Body of pancreas (tissue), 4 donors: ENCODE measurements at regions not wholly inside any gene's neighbourhood (a gene's known extent, or its start where the extent isn't known, plus 50 kb on each side); places are given as distances from the start of the nearest gene placed in this dataset.

Source experiments
- ATAC-seq: fragments of 150-250 bp; one replicate; pipeline ENCODE4 v1.9.1; 2016
- DNase-seq, 4 donors: peaks; one replicate each; pipeline ENCODE4 v3.0.0-alpha.2; 2019
- H3K27ac ChIP-seq, 4 donors: fragments of 200-600 bp; sonication (generic); 1 replicate in 3 of 4; 2 replicates in 1 of 4; pipeline versions ENCODE4 v1.5.1 to v1.6.1; 2016 to 2019; ENCODE audit warnings: mild to moderate bottlenecking in 1 of 4, mixed read lengths in 1 of 4, moderate library complexity in 1 of 4
- H3K27me3 ChIP-seq, 2 donors: fragments of 200-600 bp; sonication (generic); one replicate each; pipeline ENCODE4 v1.6.0; 2016; ENCODE audit warnings: mild to moderate bottlenecking in 1 of 2
- H3K36me3 ChIP-seq, 2 donors: fragments of 200-600 bp; sonication (generic); replicated peaks in 1 of 2; 2 replicates each; pipeline ENCODE4 v1.5.1; 2016; ENCODE audit warnings: low read depth in 2 of 2; ENCODE audit not compliant: insufficient read depth in 1 of 2
- H3K4me1 ChIP-seq: fragments of 200-600 bp; sonication (generic); one replicate; pipeline ENCODE4 v1.6.0; 2016
- H3K4me3 ChIP-seq, 2 donors: fragments of 200-600 bp; sonication (generic); 1 replicate in 1 of 2; 2 replicates in 1 of 2; pipeline ENCODE4 v1.5.1; 2016 to 2019
- H3K9me3 ChIP-seq, 3 donors: fragments of 200-600 bp; sonication (generic); 1 replicate in 2 of 3; 2 replicates in 1 of 3; pipeline ENCODE4 v1.5.1; 2016
- POLR2A ChIP-seq, 3 donors: fragments of 450-650 bp; IDR thresholded peaks; one replicate each; pipeline ENCODE4 v1.6.1; 2016; ENCODE audit warnings: antibody characterized with exemption in 3 of 3, mild to moderate bottlenecking in 2 of 3
- WGBS, 2 donors: methylation state at CpG; one replicate each; pipeline ENCODE4 v1.1.5; 2017; 5-methylcytosine and 5-hydroxymethylcytosine counted together
- intact Hi-C: fragments of 100-400 bp; cut with DNase I; formaldehyde crosslinking; loops from one replicate; pipeline ENCODE4 v1.15.1; 2023
- TF ChIP-seq, protein P1 (sequence below), 7 experiments: fragments of 450-650 bp in 4 of 7; fragments of 200-600 bp in 3 of 7; sonication (generic) in 3 of 7; IDR thresholded peaks; one replicate each; pipeline ENCODE4 v1.5.1; 2016 to 2019; ENCODE audit warnings: antibody characterized with exemption in 7 of 7

DNA sequence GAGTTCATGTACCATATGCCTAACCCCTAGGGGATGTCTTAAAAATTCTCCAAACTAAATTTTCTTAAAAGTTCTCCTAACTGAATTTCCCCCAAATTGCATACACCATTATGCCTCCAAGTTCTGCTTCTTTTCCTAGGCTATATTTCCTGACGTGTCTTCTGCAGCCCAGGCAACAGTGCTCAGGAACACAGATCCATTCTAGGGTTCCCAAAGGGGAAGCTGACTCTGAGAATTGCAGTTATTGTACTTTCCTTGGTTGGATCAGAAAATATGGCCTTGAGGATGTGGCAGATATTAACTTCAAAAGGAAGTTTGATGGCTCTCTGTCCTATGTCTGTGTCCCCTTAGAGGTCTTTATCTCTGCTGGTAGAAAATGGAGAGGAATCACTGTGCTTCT lies 124.3 kb downstream of the TMEM17 start:
- no peak overlapping the region for H3K4me3 ChIP-seq
- H3K9me3 ChIP-seq = no peaks in the 10 kb centered on the region
- H3K27ac ChIP-seq = no peak overlapping the region
- no peaks in the 10 kb centered on the region for H3K27me3 ChIP-seq
- no peaks in the 10 kb centered on the region for H3K36me3 ChIP-seq
- intact Hi-C loops = no loop called here
- no peak for ATAC-seq
- TF ChIP-seq, protein P1, sequence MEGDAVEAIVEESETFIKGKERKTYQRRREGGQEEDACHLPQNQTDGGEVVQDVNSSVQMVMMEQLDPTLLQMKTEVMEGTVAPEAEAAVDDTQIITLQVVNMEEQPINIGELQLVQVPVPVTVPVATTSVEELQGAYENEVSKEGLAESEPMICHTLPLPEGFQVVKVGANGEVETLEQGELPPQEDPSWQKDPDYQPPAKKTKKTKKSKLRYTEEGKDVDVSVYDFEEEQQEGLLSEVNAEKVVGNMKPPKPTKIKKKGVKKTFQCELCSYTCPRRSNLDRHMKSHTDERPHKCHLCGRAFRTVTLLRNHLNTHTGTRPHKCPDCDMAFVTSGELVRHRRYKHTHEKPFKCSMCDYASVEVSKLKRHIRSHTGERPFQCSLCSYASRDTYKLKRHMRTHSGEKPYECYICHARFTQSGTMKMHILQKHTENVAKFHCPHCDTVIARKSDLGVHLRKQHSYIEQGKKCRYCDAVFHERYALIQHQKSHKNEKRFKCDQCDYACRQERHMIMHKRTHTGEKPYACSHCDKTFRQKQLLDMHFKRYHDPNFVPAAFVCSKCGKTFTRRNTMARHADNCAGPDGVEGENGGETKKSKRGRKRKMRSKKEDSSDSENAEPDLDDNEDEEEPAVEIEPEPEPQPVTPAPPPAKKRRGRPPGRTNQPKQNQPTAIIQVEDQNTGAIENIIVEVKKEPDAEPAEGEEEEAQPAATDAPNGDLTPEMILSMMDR (IDR thresholded peaks at IDR 0.05) = no peak
- TF ChIP-seq POLR2A (IDR thresholded peaks at IDR 0.05) = no peak
- H3K4me1 ChIP-seq = no peaks in the 10 kb centered on the region
- WGBS, 2 donors = 70 to 83% methylated on average over 1 of the region's 1 CpG
- no peak for DNase-seq

DNA sequence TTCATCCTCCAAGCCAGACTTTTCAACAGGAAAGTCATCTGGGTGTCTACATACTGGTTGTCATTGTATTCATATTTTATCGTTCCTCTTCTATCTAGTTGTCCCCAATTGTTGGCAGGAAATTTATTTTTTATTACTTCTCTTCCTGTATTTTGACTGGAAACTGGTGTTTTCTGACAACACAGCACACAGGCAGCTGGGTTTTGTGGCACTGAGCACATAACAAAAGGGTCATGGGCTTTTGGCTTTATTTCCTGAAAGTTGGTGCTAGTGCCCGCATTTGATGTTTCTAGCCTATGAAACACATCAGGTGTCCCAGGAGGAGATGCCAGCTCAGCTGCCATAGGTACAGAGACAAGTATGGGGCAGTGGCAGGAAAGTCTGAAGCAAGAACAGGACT lies 126.4 kb downstream of the TMEM17 start:
- no peak for TF ChIP-seq POLR2A (IDR thresholded peaks at IDR 0.05)
- TF ChIP-seq, protein P1 (IDR thresholded peaks at IDR 0.05) = no peak
- no peak overlapping the region for H3K4me3 ChIP-seq
- intact Hi-C loops = no loop called here
- no peaks in the 10 kb centered on the region for H3K36me3 ChIP-seq
- H3K4me1 ChIP-seq = no peaks in the 10 kb centered on the region
- no peaks in the 10 kb centered on the region for H3K9me3 ChIP-seq
- no peaks in the 10 kb centered on the region for H3K27me3 ChIP-seq
- no peak overlapping the region for H3K27ac ChIP-seq
- DNase-seq (no peak), ATAC-seq (no peak)
- WGBS, 2 donors = 65 to 75% methylated on average over 2 of the region's 2 CpGs

DNA sequence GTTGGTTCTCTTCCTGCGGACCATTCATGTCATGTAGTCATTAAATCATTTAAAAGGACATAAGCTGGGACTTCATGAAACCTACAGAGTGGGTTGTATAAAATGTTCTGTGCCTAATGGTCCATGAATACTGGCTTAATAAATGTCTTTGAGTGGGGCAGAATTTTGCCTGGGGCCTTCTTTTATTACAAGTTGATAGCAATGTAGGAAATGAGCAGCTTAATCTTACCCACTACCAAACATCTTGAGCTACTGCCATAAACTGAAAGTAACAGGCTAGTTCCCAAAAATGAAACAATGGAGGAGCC lies 130.9 kb downstream of the TMEM17 start:
- ATAC-seq (no peak), DNase-seq (no peak)
- Histone ChIP-seq H3K4me1 (no peaks in the 10 kb centered on the region), H3K27me3 (no peaks in the 10 kb centered on the region), H3K36me3 (no peaks in the 10 kb centered on the region), H3K27ac (no peak overlapping the region), H3K9me3 (no peaks in the 10 kb centered on the region), H3K4me3 (no peak overlapping the region)
- intact Hi-C loops = no loop called here
- WGBS, 2 donors = 91 to 100% methylated on average over 1 of the region's 1 CpG
- TF ChIP-seq, protein P1 (IDR thresholded peaks at IDR 0.05) = no peak
- no peak for TF ChIP-seq POLR2A (IDR thresholded peaks at IDR 0.05)

DNA sequence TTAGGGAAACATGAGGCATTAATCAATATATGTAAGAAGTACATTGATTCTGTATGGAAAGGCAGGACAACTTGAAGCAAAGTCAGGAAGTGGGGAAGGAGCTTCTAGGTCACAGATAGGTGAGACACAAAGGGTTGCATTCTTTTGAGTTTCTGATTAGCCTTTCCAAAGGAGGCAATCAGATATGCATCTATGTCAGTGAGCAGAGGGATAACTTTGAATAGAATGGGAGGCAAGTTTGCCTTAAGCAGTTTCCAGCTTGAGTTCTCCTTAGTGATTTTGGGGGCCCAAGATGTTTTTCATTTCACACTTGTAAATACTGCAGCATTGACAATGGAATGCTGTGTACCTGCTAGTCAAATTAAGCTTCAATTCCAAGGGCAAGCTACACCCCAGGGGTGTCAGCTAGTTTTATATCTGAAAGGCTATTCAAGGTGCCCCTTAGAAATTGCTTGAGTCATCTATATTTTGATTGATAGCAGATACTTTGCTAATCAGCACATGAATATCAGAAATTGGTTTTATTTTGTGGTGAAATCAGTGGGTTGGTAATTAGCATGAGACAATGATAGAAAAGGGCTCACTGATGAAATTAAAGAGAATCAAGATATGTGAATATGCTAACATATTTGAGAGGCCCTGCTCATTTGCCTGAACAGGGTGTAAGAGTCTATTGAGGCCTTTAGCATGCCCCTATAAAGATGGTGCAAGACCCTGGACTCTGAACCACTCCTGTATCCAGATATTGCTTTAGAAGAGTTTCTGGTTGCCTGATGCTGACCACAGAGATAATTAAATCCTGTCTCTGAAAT lies 131.5 kb downstream of the TMEM17 start:
- Histone ChIP-seq H3K4me3 (no peak overlapping the region), H3K27ac (no peak overlapping the region), H3K4me1 (no peaks in the 10 kb centered on the region), H3K27me3 (no peaks in the 10 kb centered on the region), H3K36me3 (no peaks in the 10 kb centered on the region), H3K9me3 (no peaks in the 10 kb centered on the region)
- ATAC-seq (no peak), DNase-seq (no peak)
- intact Hi-C loops = no loop called here
- TF ChIP-seq POLR2A (IDR thresholded peaks at IDR 0.05) = no peak
- TF ChIP-seq, protein P1 (IDR thresholded peaks at IDR 0.05) = no peak

DNA sequence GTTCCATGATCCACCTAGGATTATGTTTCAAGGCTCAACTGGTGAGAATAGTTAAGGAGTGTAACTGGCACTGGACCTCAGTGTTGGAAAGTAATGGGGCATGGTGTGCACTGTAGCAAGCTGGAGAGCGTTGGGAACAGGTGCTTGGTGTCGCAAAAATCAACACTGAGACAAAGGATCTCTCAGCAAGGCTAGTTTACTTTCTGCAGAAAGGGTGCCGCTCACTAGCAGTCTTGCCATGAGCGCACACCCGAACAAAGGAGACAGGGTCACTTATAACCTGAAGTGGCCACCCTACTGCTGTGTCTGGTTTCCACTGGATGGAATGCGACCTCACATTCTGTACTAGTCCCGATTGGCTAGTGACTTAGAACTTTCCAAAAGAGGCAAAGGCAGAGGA lies 133.2 kb downstream of the TMEM17 start:
- ATAC-seq (no peak), DNase-seq (no peak)
- no peak for TF ChIP-seq POLR2A (IDR thresholded peaks at IDR 0.05)
- TF ChIP-seq, protein P1 (IDR thresholded peaks at IDR 0.05) = no peak
- intact Hi-C loops = no loop called here
- H3K36me3 ChIP-seq = no peaks in the 10 kb centered on the region
- no peaks in the 10 kb centered on the region for H3K4me1 ChIP-seq
- no peak overlapping the region for H3K4me3 ChIP-seq
- H3K27me3 ChIP-seq = no peaks in the 10 kb centered on the region
- H3K27ac ChIP-seq = no peak overlapping the region
- WGBS, 2 donors = 95 to 96% methylated on average over 7 of the region's 7 CpGs
- H3K9me3 ChIP-seq = no peaks in the 10 kb centered on the region
